H1 (cell line): ENCODE measurements at regions not wholly inside any gene's neighbourhood (a gene's known extent, or its start where the extent isn't known, plus 50 kb on each side); places are given as distances from the start of the nearest gene placed in this dataset.

Experiments
- CTCF ChIP-seq, 3 experiments: IDR thresholded peaks; 1 replicate in 2 of 3; 2 replicates in 1 of 3; pipeline versions ENCODE4 v1.5.1 to v1.6.1; 2011; ENCODE audit warnings: low read length in 3 of 3, mild to moderate bottlenecking in 3 of 3, inconsistent platforms in 2 of 3, low read depth in 1 of 3, moderate library complexity in 1 of 3; ENCODE audit not compliant: insufficient read depth in 1 of 3; ENCODE audit errors: control extremely low read depth in 1 of 3
- HDAC2 ChIP-seq, 2 experiments: fragments of 300-600 bp in 1 of 2; sonication (generic) in 1 of 2; IDR thresholded peaks; 2 replicates each; pipeline ENCODE4 v1.6.1; 2011 to 2012; ENCODE audit warnings: low read depth in 2 of 2, low read length in 2 of 2, mild to moderate bottlenecking in 2 of 2, moderate library complexity in 2 of 2, borderline replicate concordance in 1 of 2, inconsistent platforms in 1 of 2
- JUN ChIP-seq: IDR thresholded peaks from 2 replicates; pipeline ENCODE4 v1.6.1; 2011; ENCODE audit warnings: low read depth, mild to moderate bottlenecking, improper control_type of control experiment, low read length
- KDM1A ChIP-seq: fragments of 200-600, 300-600 bp; sonication (generic); IDR thresholded peaks from 2 replicates; pipeline ENCODE4 v1.7.1; 2016; ENCODE audit warnings: mild to moderate bottlenecking, low read length, borderline replicate concordance
- KDM4A ChIP-seq: IDR thresholded peaks from one replicate; pipeline ENCODE4 v1.7.1; 2012; ENCODE audit warnings: low read depth, mild to moderate bottlenecking, moderate library complexity, low read length, inconsistent platforms; ENCODE audit not compliant: severe bottlenecking
- POLR2A ChIP-seq, 2 experiments: IDR thresholded peaks; 1 replicate in 1 of 2; 2 replicates in 1 of 2; pipeline ENCODE4 v1.6.1; 2011; ENCODE audit warnings: low read depth in 2 of 2, low read length in 2 of 2, mild to moderate bottlenecking in 2 of 2; ENCODE audit errors: control extremely low read depth in 1 of 2
- SAP30 ChIP-seq: fragments of 300-600 bp; sonication (generic); IDR thresholded peaks from 2 replicates; pipeline ENCODE4 v1.7.1; 2012; ENCODE audit warnings: low read length, moderate library complexity, mild to moderate bottlenecking, inconsistent platforms; ENCODE audit not compliant: insufficient read depth, insufficient replicate concordance
- SIX5 ChIP-seq: IDR thresholded peaks from 2 replicates; pipeline ENCODE4 v1.6.1; 2011; ENCODE audit warnings: mild to moderate bottlenecking, low read depth, low read length
- TCF12 ChIP-seq: IDR thresholded peaks from 2 replicates; pipeline ENCODE4 v1.6.1; 2011; ENCODE audit warnings: low read depth, mild to moderate bottlenecking, low read length

- TF ChIP-seq CTCF (IDR thresholded peaks at IDR 0.05; ENCODE audit: control extremely low read depth in 1 of 3, insufficient read depth in 1 of 3, low read depth in 1 of 3, low read length in 3 of 3) (no peak), SAP30 (no peak), POLR2A (IDR thresholded peaks at IDR 0.05; ENCODE audit: control extremely low read depth in 1 of 2, low read depth in 2 of 2, low read length in 2 of 2) (no peak), TCF12 (no peak), HDAC2 (IDR thresholded peaks at IDR 0.05; ENCODE audit: borderline replicate concordance in 1 of 2, low read depth in 2 of 2, low read length in 2 of 2) (no peak), JUN (no peak), SIX5 (no peak), KDM1A (no peak), KDM4A (no peak)
- TF ChIP-seq, all 59 proteins: peak for 0
Measured at GRCh38 chr13:72463561-72463960, 263.9 kb downstream of the MZT1 start (continued).
